Transverse colon (tissue), 4 donors: ENCODE measurements at regions not wholly inside any gene's neighbourhood (a gene's known extent, or its start where the extent isn't known, plus 50 kb on each side); places are given as distances from the start of the nearest gene placed in this dataset.

Source experiments
- DNase-seq: peaks from one replicate; pipeline ENCODE4 v3.0.0-alpha.2; 2019
- H3K27ac ChIP-seq, 4 donors: fragments of 200-600 bp; sonication (generic); 2 replicates each; pipeline ENCODE4 v1.5.1; 2016 to 2018; ENCODE audit warnings: inconsistent platforms in 4 of 4
- H3K27me3 ChIP-seq: fragments of 200-600 bp; sonication (generic); 2 replicates; pipeline ENCODE4 v1.5.1; 2017; ENCODE audit warnings: inconsistent platforms
- H3K36me3 ChIP-seq, 4 donors: fragments of 200-600 bp; sonication (generic); 2 replicates each; pipeline ENCODE4 v1.5.1; 2017 to 2019; ENCODE audit warnings: inconsistent platforms in 4 of 4
- H3K4me1 ChIP-seq, 4 donors: fragments of 200-600 bp; sonication (generic); 2 replicates each; pipeline ENCODE4 v1.5.1; 2017 to 2020; ENCODE audit warnings: inconsistent platforms in 4 of 4
- H3K4me3 ChIP-seq, 4 donors: fragments of 200-600 bp; sonication (generic); 1 replicate in 1 of 4; 2 replicates in 3 of 4; pipeline versions ENCODE4 v1.5.1 to v1.6.1; 2017 to 2019; ENCODE audit warnings: inconsistent platforms in 4 of 4
- H3K9me3 ChIP-seq, 2 donors: fragments of 200-600 bp; sonication (generic); 2 replicates each; pipeline ENCODE4 v1.5.1; 2017 to 2019; ENCODE audit warnings: inconsistent platforms in 2 of 2
- CTCF ChIP-seq, 5 experiments: fragments of 200-600 bp in 3 of 5; fragments of 450-650 bp in 2 of 5; sonication (generic) in 3 of 5; IDR thresholded peaks; 1 replicate in 2 of 5; 2 replicates in 3 of 5; pipeline ENCODE4 v1.5.1; 2016 to 2017; ENCODE audit warnings: antibody characterized with exemption in 5 of 5, inconsistent platforms in 3 of 5, mild to moderate bottlenecking in 2 of 5, moderate library complexity in 1 of 5
- EP300 ChIP-seq: sonication (generic); formaldehyde crosslinking; IDR thresholded peaks from one replicate; pipeline ENCODE4 v1.6.1; 2017; ENCODE audit warnings: antibody characterized with exemption, low read depth
- POLR2A ChIP-seq: fragments of 450-650 bp; IDR thresholded peaks from one replicate; pipeline ENCODE4 v1.6.1; 2016; ENCODE audit warnings: antibody characterized with exemption, mild to moderate bottlenecking, moderate library complexity
- POLR2AphosphoS5 ChIP-seq, 3 donors: sonication (generic); formaldehyde crosslinking; IDR thresholded peaks; one replicate each; pipeline ENCODE4 v1.6.1; 2016; ENCODE audit warnings: antibody characterized with exemption in 3 of 3
- WGBS, 2 donors: methylation state at CpG; one replicate each; pipeline ENCODE4 v1.1.5; 2018; ENCODE audit warnings: low coverage in 1 of 2; 5-methylcytosine and 5-hydroxymethylcytosine counted together
- in situ Hi-C, 4 donors: fragments of 200-750 bp; cut with MboI; loops; one replicate each; pipeline versions ENCODE4 v1.15.0 to v1.15.1; 2017; ENCODE audit warnings: low sequenced_read_pairs in 3 of 4, low pct_ligation_motif_present in 1 of 4, low pct_unique_long_range_greater_than_20kb in 1 of 4
- intact Hi-C: fragments of 100-400 bp; cut with DNase I; formaldehyde crosslinking; loops from one replicate; pipeline ENCODE4 v1.15.1; 2023; ENCODE audit warnings: low total_unique reads
- small RNA-seq, 4 donors: library from RNA; depleted of rRNA; stranded (forward); fragments of <200 nt; gene quantifications; one replicate each; pipeline ENCODE3, GENCODE V24; 2016

GRCh38 chrX:106510713-106511403 lies 100.9 kb upstream of the RADX start:
- TF ChIP-seq CTCF (IDR thresholded peaks at IDR 0.05) (no peak), POLR2AphosphoS5 (IDR thresholded peaks at IDR 0.05) (no peak), POLR2A (no peak), EP300 (no peak)
- intact Hi-C loops (no loop called here), in situ Hi-C loops (no loop called here)
- 65% methylated on average over 1 of the region's 1 CpG; no CpG with 5 or more reads in 1 of the 2 donors for WGBS, 2 donors
- H3K27ac ChIP-seq: no peak overlapping the region
- no peaks in the 10 kb centered on the region for H3K27me3 ChIP-seq
- H3K36me3 ChIP-seq: no peaks in the 10 kb centered on the region
- no peak overlapping the region for H3K4me3 ChIP-seq
- DNase-seq: no peak
- H3K9me3 ChIP-seq: no peaks in the 10 kb centered on the region
- H3K4me1 ChIP-seq: no peaks in the 10 kb centered on the region

Small RNA genes lying in the stretch of these regions (small RNA-seq; reads per million reads assigned to genes)
- gene AL133271.1: 0 reads per million in 4 donors
- gene RF00019: 0 reads per million in 4 donors
